ENCODE measurements at regions not wholly inside any gene's neighbourhood (a gene's known extent, or its start where the extent isn't known, plus 50 kb on each side); places are given as distances from the start of the nearest gene placed in this dataset.

DNA sequence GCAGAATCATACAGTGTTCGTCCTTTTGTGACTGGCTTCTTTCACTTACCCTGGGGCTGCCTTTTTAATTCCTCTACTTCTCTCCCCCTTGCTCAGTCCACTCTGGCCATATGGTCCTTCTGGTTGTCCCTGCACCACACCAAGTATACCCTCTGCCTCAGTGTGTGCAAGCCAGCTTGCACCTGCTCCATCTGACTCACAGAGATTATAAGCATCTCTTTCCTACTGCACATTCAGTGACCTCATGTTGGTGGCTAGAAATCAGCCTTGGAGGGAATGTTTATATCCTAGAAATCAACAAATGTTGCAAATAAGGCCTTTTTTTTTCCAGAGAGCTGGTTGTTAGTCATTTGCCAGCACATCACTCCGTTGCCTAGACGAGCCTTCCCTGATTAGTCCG, 67.5 kb upstream of the C10orf90 start:
- Histone ChIP-seq H3K4me3 (no peak overlapping the region), H3K36me3 (no peaks in the 10 kb centered on the region), H3K9me3 (replicated peaks) (no peaks in the 10 kb centered on the region), H3K27me3 (ENCODE audit: low read depth) (peaks cover 42% of the 10 kb centered on the region), H3K27ac (replicated peaks) (no peak overlapping the region), H3K4me1 (no peaks in the 10 kb centered on the region)
- TF ChIP-seq, protein P1, sequence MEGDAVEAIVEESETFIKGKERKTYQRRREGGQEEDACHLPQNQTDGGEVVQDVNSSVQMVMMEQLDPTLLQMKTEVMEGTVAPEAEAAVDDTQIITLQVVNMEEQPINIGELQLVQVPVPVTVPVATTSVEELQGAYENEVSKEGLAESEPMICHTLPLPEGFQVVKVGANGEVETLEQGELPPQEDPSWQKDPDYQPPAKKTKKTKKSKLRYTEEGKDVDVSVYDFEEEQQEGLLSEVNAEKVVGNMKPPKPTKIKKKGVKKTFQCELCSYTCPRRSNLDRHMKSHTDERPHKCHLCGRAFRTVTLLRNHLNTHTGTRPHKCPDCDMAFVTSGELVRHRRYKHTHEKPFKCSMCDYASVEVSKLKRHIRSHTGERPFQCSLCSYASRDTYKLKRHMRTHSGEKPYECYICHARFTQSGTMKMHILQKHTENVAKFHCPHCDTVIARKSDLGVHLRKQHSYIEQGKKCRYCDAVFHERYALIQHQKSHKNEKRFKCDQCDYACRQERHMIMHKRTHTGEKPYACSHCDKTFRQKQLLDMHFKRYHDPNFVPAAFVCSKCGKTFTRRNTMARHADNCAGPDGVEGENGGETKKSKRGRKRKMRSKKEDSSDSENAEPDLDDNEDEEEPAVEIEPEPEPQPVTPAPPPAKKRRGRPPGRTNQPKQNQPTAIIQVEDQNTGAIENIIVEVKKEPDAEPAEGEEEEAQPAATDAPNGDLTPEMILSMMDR (IDR thresholded peaks at IDR 0.05; ENCODE audit: borderline replicate concordance): no peak
- DNase-seq: no peak
- intact Hi-C loops (cut with micrococcal nuclease): no loop called here

DNA sequence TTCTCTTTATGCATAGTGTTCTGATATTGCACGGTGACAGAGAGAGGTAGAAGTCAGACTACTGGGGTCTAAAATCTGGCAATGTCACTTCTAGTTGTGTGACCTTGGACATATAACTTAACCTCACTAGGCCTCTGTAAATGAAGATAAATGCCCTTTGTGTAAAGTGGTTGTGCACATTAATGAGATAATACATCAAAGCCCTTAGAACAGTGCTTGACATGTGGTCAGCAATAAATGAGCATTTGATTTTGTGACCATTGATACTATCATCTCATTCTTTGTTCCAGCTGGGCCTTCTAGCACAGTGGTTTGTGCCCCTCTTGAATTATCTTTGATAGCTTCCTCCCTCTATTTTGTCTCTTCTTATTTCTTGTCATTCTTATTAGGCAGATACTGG, 74.1 kb upstream of the C10orf90 start:
- Histone ChIP-seq H3K9me3 (replicated peaks) (no peaks in the 10 kb centered on the region), H3K4me3 (no peak overlapping the region), H3K27me3 (ENCODE audit: low read depth) (peaks cover 10% of the 10 kb centered on the region), H3K27ac (replicated peaks) (no peak overlapping the region), H3K4me1 (no peaks in the 10 kb centered on the region), H3K36me3 (no peaks in the 10 kb centered on the region)
- TF ChIP-seq, protein P1 (IDR thresholded peaks at IDR 0.05; ENCODE audit: borderline replicate concordance): no peak
- DNase-seq: no peak
- intact Hi-C loops (cut with micrococcal nuclease): no loop called here

GRCh38 chr10:126749015-126749655, 78.6 kb upstream of the C10orf90 start:
- intact Hi-C loops (cut with micrococcal nuclease): no loop called here
- TF ChIP-seq, protein P1 (IDR thresholded peaks at IDR 0.05; ENCODE audit: borderline replicate concordance): peak; percentile 82
- peaks cover 10% of the 10 kb centered on the region for H3K27me3 ChIP-seq (ENCODE audit: low read depth)
- H3K4me1 ChIP-seq: no peaks in the 10 kb centered on the region
- H3K27ac ChIP-seq (replicated peaks): no peak overlapping the region
- H3K9me3 ChIP-seq (replicated peaks): no peaks in the 10 kb centered on the region
- H3K36me3 ChIP-seq: no peaks in the 10 kb centered on the region
- H3K4me3 ChIP-seq: no peak overlapping the region
- peak; percentile 70 for DNase-seq

DNA sequence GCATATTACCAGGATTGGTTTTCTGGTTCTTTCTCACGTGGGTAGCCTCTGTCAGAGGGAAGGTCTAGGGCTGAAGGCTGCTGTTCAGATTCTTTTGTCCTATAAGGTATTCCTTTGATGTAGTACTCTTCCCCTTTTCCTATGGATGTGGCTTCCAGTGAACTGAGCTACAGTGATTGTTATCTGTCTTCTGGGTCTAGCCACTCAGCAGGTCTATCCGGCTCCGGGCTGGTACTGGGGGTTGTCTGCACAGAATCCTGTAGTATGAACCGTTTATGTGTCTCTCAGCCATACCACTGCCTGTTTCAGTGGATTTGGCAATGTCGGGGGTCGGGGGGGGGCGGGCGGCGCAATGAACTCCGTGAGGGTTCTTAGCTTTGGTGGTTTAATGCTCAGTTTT, 84.5 kb upstream of the C10orf90 start:
- intact Hi-C loops (cut with micrococcal nuclease): no loop called here
- no peak for DNase-seq
- TF ChIP-seq, protein P1 (IDR thresholded peaks at IDR 0.05; ENCODE audit: borderline replicate concordance): no peak

GRCh38 chr10:126758867-126759266, 88.4 kb upstream of the C10orf90 start:
- intact Hi-C loops (cut with micrococcal nuclease): no loop called here
- TF ChIP-seq, protein P1 (IDR thresholded peaks at IDR 0.05; ENCODE audit: borderline replicate concordance): no peak
- H3K4me1 ChIP-seq: no peaks in the 10 kb centered on the region
- no peak overlapping the region for H3K4me3 ChIP-seq
- H3K36me3 ChIP-seq: no peaks in the 10 kb centered on the region
- peaks cover 19% of the 10 kb centered on the region for H3K9me3 ChIP-seq (replicated peaks)
- no peak for DNase-seq
- H3K27me3 ChIP-seq (ENCODE audit: low read depth): peaks cover 10% of the 10 kb centered on the region
- no peak overlapping the region for H3K27ac ChIP-seq (replicated peaks)

More for the DNA sequence above, 84.5 kb upstream of the C10orf90 start:
- Histone ChIP-seq H3K36me3 (no peaks in the 10 kb centered on the region), H3K4me1 (no peaks in the 10 kb centered on the region), H3K27me3 (ENCODE audit: low read depth) (peaks cover 10% of the 10 kb centered on the region), H3K27ac (replicated peaks) (no peak overlapping the region), H3K4me3 (no peak overlapping the region), H3K9me3 (replicated peaks) (peaks cover 8% of the 10 kb centered on the region)
